ENCODE measurements at regions not wholly inside any gene's neighbourhood (a gene's known extent, or its start where the extent isn't known, plus 50 kb on each side); places are given as distances from the start of the nearest gene placed in this dataset.

DNA sequence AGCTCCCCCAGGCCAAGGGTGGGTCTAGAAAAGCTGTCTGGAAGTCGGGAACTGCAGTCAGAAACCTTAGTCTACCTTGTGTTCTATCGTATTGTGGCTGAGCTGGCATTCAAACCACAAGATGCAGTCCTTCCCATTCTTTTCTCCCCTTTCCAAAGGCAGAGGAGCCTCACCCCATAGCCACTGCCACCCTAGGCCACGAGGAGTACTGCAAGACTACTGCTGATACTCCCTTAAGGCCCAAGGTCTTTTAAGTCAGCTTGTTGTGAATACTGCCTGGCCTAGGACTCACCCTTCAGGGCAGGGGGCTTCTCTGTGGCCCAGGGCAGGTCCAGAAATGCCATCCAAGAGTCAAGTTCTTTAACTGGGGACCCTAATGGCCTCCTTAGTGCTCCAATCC, 214.5 kb upstream of the CNTNAP2 start:
- TF ChIP-seq, protein P1, sequence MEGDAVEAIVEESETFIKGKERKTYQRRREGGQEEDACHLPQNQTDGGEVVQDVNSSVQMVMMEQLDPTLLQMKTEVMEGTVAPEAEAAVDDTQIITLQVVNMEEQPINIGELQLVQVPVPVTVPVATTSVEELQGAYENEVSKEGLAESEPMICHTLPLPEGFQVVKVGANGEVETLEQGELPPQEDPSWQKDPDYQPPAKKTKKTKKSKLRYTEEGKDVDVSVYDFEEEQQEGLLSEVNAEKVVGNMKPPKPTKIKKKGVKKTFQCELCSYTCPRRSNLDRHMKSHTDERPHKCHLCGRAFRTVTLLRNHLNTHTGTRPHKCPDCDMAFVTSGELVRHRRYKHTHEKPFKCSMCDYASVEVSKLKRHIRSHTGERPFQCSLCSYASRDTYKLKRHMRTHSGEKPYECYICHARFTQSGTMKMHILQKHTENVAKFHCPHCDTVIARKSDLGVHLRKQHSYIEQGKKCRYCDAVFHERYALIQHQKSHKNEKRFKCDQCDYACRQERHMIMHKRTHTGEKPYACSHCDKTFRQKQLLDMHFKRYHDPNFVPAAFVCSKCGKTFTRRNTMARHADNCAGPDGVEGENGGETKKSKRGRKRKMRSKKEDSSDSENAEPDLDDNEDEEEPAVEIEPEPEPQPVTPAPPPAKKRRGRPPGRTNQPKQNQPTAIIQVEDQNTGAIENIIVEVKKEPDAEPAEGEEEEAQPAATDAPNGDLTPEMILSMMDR (IDR thresholded peaks at IDR 0.05; ENCODE audit: low read depth, low read length): no peak
- TF ChIP-seq EZH2phosphoT487 (IDR thresholded peaks at IDR 0.05; ENCODE audit: low read depth): no peak
